Activated naive CD4-positive, alpha-beta T cell treated with Interleukin-2 at 50 U/mL for 16 hours (primary cell): ENCODE measurements at regions not wholly inside any gene's neighbourhood (a gene's known extent, or its start where the extent isn't known, plus 50 kb on each side); places are given as distances from the start of the nearest gene placed in this dataset.
"Not testable (repeated sequence)": the region's sequence is repeated elsewhere in the genome, so short reads cannot be mapped to it uniquely, and the experiment has no call there.

Source experiments
- DNase-seq: peaks from one replicate; pipeline ENCODE4 v3.0.0-alpha.2; 2020

GRCh38 chrX:1779626-1780025 lies 164.8 kb downstream of the ASMT start:
- DNase-seq, result no peak

- no peak for DNase-seq
These were observed 166.9 kb downstream of the ASMT start for GRCh38 chrX:1781766-1782165.

- no peak for DNase-seq
These were observed 169.9 kb downstream of the ASMT start for GRCh38 chrX:1784773-1785172.

- no peak for DNase-seq
These were observed 173.5 kb downstream of the ASMT start for GRCh38 chrX:1788300-1788911.

- DNase-seq, result no peak
These were observed 177.8 kb downstream of the ASMT start for GRCh38 chrX:1792636-1793035.

GRCh38 chrX:1794586-1794985 lies 179.7 kb downstream of the ASMT start:
- DNase-seq, result no peak

GRCh38 chrX:1802912-1803311 lies 188.1 kb downstream of the ASMT start:
- no peak for DNase-seq

GRCh38 chrX:1803741-1804140 lies 188.9 kb downstream of the ASMT start:
- DNase-seq, result no peak

- no peak for DNase-seq
These were observed 192.5 kb downstream of the ASMT start for GRCh38 chrX:1807301-1807731.

- no peak for DNase-seq
These were observed 194.7 kb downstream of the ASMT start for GRCh38 chrX:1809581-1809980.

- no peak for DNase-seq
These were observed 198.9 kb downstream of the ASMT start for GRCh38 chrX:1813809-1814208.

- no peak for DNase-seq
These were observed 200.8 kb downstream of the ASMT start for GRCh38 chrX:1815456-1816175.

GRCh38 chrX:1816387-1816982 lies 201.6 kb downstream of the ASMT start:
- DNase-seq, result not testable (repeated sequence)

GRCh38 chrX:1821846-1822245 lies 207.0 kb downstream of the ASMT start:
- no peak for DNase-seq

GRCh38 chrX:1824855-1825254 lies 210.0 kb downstream of the ASMT start:
- DNase-seq, result no peak

- no peak for DNase-seq
These were observed 218.9 kb downstream of the ASMT start for GRCh38 chrX:1833656-1834360.

- no peak for DNase-seq
These were observed 220.2 kb downstream of the ASMT start for GRCh38 chrX:1835056-1835455.

- no peak for DNase-seq
These were observed 221.8 kb downstream of the ASMT start for GRCh38 chrX:1836683-1837082.

GRCh38 chrX:1841746-1842145 lies 226.9 kb downstream of the ASMT start:
- DNase-seq, result no peak

GRCh38 chrX:1847000-1847399 lies 232.1 kb downstream of the ASMT start:
- DNase-seq, result not testable (repeated sequence)

GRCh38 chrX:1847790-1848189 lies 232.9 kb downstream of the ASMT start:
- DNase-seq, result not testable (repeated sequence)

GRCh38 chrX:1851527-1851926 lies 236.7 kb downstream of the ASMT start:
- no peak for DNase-seq

GRCh38 chrX:1852082-1852481 lies 237.2 kb downstream of the ASMT start:
- no peak for DNase-seq

- DNase-seq, result no peak
These were observed 238.6 kb downstream of the ASMT start for GRCh38 chrX:1853447-1853846.
